OCI-LY3 (cell line): ENCODE measurements at regions not wholly inside any gene's neighbourhood (a gene's known extent, or its start where the extent isn't known, plus 50 kb on each side); places are given as distances from the start of the nearest gene placed in this dataset.

Experiments
- CTCF ChIP-seq: fragments of 200-600, 300-600 bp; sonication (generic); IDR thresholded peaks from 2 replicates; pipeline ENCODE4 v1.5.1; 2014; ENCODE audit warnings: antibody characterized with exemption, low read length, low read depth
- EZH2phosphoT487 ChIP-seq: fragments of 200-600 bp; shearing (Covaris generic); IDR thresholded peaks from 2 replicates; pipeline ENCODE4 v1.6.1; 2018; ENCODE audit warnings: antibody characterized with exemption, mixed run types, low read depth

DNA sequence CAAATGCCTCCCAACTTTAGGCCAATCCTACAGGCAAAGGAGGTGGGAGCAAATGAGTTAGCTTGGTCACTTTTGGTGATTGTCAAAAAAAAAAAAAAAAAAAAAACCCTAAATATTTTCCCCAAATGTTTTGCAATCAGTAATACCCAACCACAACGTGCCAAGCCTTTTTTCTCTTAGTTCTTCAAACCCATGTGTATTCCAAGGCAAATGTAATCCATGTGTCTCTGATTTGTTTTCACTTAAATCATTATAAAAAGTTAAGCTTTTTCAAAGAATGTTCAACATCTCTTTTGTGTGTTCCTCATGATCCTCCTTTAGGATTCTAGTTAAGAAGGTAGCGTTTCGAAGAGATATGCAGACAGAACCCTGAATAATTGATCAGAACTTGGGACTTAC lies 328.4 kb downstream of the PAPSS1 start:
- no peak for TF ChIP-seq CTCF
- TF ChIP-seq EZH2phosphoT487: no peak
